ENCODE measurements at regions not wholly inside any gene's neighbourhood (a gene's known extent, or its start where the extent isn't known, plus 50 kb on each side); places are given as distances from the start of the nearest gene placed in this dataset.

DNA sequence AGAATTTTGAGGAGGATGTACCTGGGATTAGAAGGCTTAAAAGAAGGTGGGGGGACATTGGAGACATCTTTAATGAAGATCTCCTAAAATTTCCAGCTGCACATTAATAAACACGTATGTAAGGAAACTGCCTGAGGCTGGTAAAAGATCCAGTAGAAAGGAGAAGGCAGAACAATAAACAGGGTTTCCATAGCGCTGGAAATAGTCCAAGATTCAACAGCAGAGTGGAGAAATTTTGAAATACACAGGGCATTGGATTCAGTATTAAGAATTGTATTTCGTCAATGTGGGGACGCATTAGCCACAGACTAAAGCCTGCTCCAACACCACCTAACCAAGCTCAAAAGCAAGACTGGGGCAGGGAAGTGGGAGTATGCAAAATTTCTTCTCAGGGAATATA, 606.9 kb upstream of the NRXN1 start:
- DNase-seq (ENCODE audit: low spot score) = no peak

- DNase-seq (ENCODE audit: low spot score) = no peak
Observed at GRCh38 chr2:51633073-51633472, 601.1 kb upstream of the NRXN1 start.

- no peak for DNase-seq (ENCODE audit: low spot score)
Observed at GRCh38 chr2:51629406-51629805, 597.5 kb upstream of the NRXN1 start.

DNA sequence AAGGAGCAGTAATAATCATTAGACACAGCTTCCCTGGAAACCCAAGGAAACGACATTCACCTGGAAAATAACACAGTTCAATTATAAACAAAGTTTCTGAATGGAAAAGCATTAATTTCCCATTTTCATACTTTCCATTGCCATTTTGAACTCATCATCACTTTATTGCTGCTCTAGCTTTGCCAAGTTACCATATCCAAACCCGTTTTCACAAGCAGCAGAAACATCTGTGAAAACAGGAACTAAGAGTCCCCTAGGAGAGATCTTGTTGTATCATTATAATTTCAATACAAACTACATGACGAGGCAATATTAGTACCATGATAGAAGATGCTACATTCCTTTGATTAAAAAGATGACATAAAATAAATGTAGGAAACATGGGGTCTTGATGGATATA, 597.0 kb upstream of the NRXN1 start:
- DNase-seq (ENCODE audit: low spot score) = no peak

DNA sequence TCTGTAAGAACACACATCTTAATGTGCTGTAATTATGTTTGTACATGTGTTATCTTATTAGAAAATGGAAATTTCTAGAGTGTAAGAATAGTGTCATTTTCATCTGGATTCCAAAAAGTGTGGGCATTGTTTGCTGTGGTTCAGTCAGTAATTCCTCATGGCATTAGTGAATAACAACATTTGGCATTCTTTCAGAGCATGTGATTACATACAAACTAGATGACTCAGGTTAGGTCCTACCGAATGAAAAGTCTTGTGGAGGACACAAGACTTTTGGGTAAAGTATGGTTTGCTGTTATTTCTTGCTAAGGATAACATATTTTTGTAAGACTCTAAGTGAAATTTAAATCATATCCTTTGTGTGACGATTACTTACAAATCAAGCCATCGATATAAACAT, 593.1 kb upstream of the NRXN1 start:
- DNase-seq (ENCODE audit: low spot score) = no peak

- DNase-seq (ENCODE audit: low spot score) = no peak
Observed at GRCh38 chr2:51620796-51621195, 588.9 kb upstream of the NRXN1 start.

DNA sequence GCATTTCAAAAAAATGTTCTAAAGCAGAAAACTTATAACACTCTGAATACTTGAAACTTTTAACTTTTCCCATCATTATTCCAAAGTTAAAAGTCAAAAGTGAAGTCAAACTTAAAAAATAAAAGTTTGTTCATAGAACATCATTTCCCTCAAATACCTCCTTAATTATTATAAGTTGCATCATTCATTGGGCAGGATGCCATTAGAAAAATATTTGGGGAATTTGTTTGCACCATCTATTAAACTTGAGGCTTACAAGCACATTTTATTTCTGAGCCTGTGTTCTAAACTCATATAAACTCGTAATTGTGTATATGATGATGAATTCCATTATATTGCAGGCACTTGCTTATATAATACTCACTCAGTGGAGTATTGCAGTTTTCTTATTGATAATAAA, 588.0 kb upstream of the NRXN1 start:
- no peak for DNase-seq (ENCODE audit: low spot score)

GRCh38 chr2:51612387-51612786, 580.5 kb upstream of the NRXN1 start:
- DNase-seq (ENCODE audit: low spot score) = no peak

- no peak for DNase-seq (ENCODE audit: low spot score)
Observed at GRCh38 chr2:51601706-51602105, 569.8 kb upstream of the NRXN1 start.

DNA sequence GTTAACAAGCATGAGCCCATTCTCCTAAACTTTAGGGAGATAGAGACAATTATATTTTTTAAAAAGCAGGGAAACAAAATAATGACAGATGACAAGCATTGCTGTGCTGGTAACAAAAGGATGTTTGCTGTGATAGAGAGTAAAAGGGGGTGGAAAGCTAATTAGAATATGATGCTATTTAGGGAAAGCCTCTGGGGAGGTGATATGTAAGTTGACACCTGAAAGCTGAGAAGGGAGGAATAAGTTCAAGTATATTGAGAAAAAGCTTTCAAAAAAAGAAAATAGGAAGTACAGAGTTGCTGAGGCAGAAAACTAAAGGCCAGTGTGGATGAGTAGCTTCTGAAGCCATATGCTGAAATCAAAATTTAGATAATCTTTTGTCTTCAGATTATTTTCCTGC, 565.2 kb upstream of the NRXN1 start:
- no peak for DNase-seq (ENCODE audit: low spot score)

DNA sequence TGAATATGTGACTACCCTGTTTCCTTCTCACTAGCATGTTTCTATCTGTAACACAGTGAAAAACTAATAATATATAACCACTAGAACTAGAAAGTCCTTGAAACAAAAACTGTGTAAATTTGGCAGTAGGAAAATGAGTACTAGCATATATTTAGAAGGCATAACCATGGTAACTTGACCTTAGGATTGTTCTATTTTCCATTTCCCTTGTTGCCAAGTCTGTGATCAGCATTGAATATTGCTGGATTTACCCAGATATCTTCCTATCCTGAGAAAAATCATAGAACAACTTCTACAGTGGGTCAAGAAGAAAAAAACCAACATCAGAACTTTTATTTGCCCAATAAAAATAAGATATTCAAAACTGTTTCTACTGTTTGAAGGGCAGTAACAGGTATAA, 563.9 kb upstream of the NRXN1 start:
- DNase-seq (ENCODE audit: low spot score) = no peak

DNA sequence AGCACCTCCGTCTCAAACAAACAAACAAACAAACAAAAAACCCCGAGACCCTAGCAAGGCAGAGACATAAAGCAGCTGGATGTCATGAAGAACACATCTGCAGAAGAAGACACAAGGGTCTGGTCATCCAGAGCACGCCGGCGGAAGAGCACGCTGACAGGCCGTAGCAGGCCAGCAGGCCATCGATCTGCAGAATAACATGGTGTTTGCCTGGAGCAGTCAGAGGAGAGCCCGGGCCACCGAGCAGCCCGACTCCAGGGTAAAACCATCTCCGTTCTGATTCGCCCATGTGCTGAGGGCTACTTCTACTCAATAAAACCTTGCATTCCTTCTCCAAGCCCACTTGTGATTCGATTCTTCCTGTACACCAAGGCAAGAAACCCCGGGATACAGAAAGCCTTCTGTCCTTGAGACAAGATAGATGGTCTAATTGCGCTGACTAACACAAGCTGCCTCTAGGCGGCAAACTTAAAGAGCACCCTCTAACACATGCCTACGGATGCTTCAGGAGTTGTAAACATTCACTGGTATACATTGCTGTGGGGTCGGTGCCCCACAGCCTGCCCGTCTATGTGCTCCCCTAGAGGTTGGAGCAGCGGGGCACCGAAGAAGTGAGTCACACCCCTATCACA, 549.8 kb upstream of the NRXN1 start:
- no peak for DNase-seq (ENCODE audit: low spot score)

DNA sequence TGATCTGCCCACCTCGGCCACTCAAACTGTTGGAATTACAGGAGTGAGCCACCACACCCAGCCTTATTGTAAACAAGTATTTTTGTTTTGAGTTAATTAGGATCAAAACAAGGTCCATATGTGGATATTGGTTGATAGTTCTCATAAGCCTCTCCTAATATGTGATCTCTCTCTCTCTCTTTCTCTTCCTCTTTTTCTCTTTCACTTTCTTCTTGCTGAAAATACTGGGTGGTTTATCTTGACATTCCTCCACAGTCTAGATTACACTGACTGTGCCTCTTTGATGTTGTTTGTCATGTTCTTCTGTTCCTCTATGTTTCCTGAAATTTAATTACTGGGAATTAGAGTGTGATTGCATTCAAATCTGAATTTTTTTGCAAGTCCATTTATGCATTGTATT, 547.5 kb upstream of the NRXN1 start:
- DNase-seq (ENCODE audit: low spot score) = no peak

DNA sequence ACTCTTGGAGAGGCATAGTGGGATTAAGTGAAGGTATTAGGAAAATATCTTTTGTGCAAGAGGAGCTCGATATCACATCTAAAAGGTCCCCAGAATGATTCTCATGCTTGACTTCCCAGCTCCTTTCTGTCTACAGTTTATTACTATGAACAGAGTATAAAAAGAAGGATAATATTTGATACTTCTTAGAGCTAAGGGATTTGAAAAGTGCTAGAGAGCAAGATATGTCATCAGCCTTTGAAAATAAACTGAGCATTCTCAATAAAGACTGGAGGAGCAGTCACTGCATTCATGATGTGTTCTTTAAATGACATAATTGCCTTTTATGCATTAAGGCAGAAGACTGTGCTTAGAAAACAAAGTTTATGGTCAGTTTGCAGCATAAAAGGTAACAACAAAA, 543.2 kb upstream of the NRXN1 start:
- no peak for DNase-seq (ENCODE audit: low spot score)

GRCh38 chr2:51559026-51559425, 527.1 kb upstream of the NRXN1 start:
- DNase-seq (ENCODE audit: low spot score) = no peak

DNA sequence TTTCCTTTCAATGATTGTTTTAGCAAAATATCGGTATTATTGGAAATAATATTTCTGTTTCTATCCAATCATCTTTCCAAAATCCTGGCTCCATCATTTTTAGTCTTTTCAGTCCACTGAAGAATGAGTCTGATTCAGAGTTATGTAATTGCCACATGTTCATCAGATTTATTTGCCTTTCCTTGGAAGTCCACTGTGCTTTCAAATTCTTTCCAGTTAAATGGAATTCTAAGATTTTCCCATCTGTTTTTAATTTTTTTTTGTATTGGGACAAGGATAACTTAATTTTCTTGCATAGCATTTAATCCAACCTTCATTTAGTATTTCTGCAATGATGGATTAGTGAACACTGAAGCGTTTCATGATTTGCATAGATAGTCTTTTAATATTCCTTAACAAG, 521.5 kb upstream of the NRXN1 start:
- no peak for DNase-seq (ENCODE audit: low spot score)

GRCh38 chr2:51535763-51536162, 503.8 kb upstream of the NRXN1 start:
- DNase-seq (ENCODE audit: low spot score) = no peak

DNA sequence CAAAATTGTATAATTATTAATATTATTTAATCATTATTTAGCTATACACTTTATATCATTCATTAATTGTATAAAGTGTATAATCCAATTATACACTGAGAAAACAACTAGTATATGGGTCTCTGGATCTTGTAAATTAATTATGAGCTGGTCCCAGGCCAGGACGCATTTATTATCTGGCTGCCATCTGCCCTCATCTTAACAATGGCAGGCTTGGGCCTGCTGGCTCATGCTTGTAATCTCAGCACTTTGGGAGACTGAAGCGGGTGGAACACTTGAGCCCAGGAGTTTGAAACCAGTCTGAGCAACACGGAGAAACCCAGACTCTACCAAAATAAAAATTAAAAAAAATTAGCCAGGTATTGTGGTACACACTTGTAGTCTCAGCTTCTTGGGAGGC, 502.2 kb upstream of the NRXN1 start:
- no peak for DNase-seq (ENCODE audit: low spot score)

DNA sequence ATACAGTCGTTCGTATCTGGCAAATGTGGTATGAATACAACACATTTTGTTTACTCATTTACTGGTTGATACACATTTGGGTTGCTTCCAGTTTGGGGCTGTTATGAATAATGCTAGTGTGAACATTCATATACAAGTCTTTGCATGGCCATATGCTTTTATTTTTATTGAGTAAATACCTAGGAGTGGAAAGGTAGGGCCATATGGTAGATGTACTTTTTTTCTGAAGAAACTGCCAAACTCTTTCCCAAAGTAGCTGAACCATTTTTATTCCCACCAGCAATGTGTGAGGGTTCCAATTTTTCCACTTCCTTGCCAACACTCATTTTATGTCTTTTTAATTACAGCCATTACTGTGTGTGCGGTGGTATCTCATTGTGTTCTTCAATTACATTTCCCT, 496.2 kb upstream of the NRXN1 start:
- no peak for DNase-seq (ENCODE audit: low spot score)

DNA sequence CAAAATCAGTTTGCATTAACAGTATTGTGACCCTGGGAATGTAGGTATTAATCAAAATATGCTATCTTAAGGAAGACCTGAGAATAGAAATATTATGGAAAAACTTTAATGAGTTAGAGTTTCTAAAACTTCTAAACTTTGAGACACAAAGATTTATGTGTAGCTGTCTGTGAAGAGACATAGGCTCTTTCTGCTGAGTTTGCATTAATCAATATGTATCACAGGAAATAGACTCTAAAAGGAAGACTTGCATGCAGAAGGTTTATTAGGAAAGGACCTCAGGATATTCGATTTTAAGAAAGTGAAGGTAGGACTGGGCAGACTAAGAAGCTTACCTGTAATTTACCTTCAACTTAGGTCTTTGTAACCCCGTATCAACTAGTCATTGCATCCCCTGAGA, 494.8 kb upstream of the NRXN1 start:
- DNase-seq (ENCODE audit: low spot score) = no peak

GRCh38 chr2:51516667-51517066, 484.7 kb upstream of the NRXN1 start:
- no peak for DNase-seq (ENCODE audit: low spot score)

GRCh38 chr2:51511002-51511401, 479.1 kb upstream of the NRXN1 start:
- no peak for DNase-seq (ENCODE audit: low spot score)

- DNase-seq (ENCODE audit: low spot score) = no peak
Observed at GRCh38 chr2:51510303-51510702, 478.4 kb upstream of the NRXN1 start.

DNA sequence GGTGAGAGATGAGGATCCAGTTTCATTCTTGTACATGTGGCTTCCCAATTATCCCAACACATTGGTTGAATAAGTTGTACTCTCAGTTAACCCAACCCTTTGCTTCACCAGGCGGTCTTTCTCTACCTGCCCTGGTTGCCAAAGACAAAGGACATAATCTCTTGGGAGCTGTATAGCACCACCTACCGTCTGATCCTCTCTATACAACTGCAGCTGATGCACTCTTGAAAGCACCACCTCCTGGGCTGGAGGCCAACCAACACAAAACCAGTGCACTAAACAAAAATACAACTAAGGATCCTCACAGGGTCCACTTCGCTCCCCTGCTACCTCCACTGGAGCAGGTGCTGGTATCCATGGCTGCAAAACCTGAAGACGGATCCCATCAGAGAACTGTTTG, 473.6 kb upstream of the NRXN1 start:
- DNase-seq (ENCODE audit: low spot score) = no peak
